ENCODE measurements at regions not wholly inside any gene's neighbourhood (a gene's known extent, or its start where the extent isn't known, plus 50 kb on each side); places are given as distances from the start of the nearest gene placed in this dataset.

- no peak overlapping the region for H3K4me3 ChIP-seq
- no peak overlapping the region for H3K27ac ChIP-seq
- H3K36me3 ChIP-seq: no peaks in the 10 kb centered on the region
- no peak for TF ChIP-seq POLR2A (IDR thresholded peaks at IDR 0.05)
- no peak for TF ChIP-seq CTCF (IDR thresholded peaks at IDR 0.05)
- no peak for TF ChIP-seq EP300 (IDR thresholded peaks at IDR 0.05)
- no peaks in the 10 kb centered on the region for H3K27me3 ChIP-seq
- no peak for DNase-seq
- no peaks in the 10 kb centered on the region for H3K9me3 ChIP-seq
- no peaks in the 10 kb centered on the region for H3K4me1 ChIP-seq (ENCODE audit: insufficient read depth)
- 55 to 62% (median 62%) methylated on average over 4 of the region's 4 CpGs for WGBS, 3 donors
- intact Hi-C loops (cut with DNase I): loop anchor here in 1 of 4 donors (10.0 kb wide), 1 partner anchor 60 kb away; no protein-coding TSS in a partner anchor
Measured at GRCh38 chr15:53274630-53275029, 484.5 kb upstream of the ONECUT1 start.

GRCh38 chr15:53272116-53272515 is 482.0 kb upstream of the ONECUT1 start:
- no peak overlapping the region for H3K27ac ChIP-seq
- no peaks in the 10 kb centered on the region for H3K36me3 ChIP-seq
- no peaks in the 10 kb centered on the region for H3K4me1 ChIP-seq (ENCODE audit: insufficient read depth)
- no peaks in the 10 kb centered on the region for H3K9me3 ChIP-seq
- DNase-seq: no peak
- no peak overlapping the region for H3K4me3 ChIP-seq
- 0% methylated on average over 1 of the region's 1 CpG for WGBS, 3 donors
- TF ChIP-seq EP300 (IDR thresholded peaks at IDR 0.05) (no peak), CTCF (IDR thresholded peaks at IDR 0.05) (no peak), POLR2A (IDR thresholded peaks at IDR 0.05) (no peak)
- intact Hi-C loops (cut with DNase I): loop anchor here in 1 of 4 donors (10.0 kb wide), 1 partner anchor 63 kb away; no protein-coding TSS in a partner anchor
- no peaks in the 10 kb centered on the region for H3K27me3 ChIP-seq

- WGBS, 3 donors: 7 to 13% (median 8%) methylated on average over 2 of the region's 2 CpGs
- Histone ChIP-seq H3K4me3 (no peak overlapping the region), H3K27me3 (no peaks in the 10 kb centered on the region), H3K27ac (no peak overlapping the region), H3K9me3 (no peaks in the 10 kb centered on the region), H3K36me3 (no peaks in the 10 kb centered on the region), H3K4me1 (ENCODE audit: insufficient read depth) (no peaks in the 10 kb centered on the region)
- intact Hi-C loops (cut with DNase I): no loop called here
- no peak for TF ChIP-seq POLR2A (IDR thresholded peaks at IDR 0.05)
- TF ChIP-seq EP300 (IDR thresholded peaks at IDR 0.05): no peak
- TF ChIP-seq CTCF (IDR thresholded peaks at IDR 0.05): no peak
- no peak for DNase-seq
Measured at GRCh38 chr15:53266176-53266575, 476.0 kb upstream of the ONECUT1 start.

GRCh38 chr15:53260647-53261046 is 470.5 kb upstream of the ONECUT1 start:
- H3K4me3 ChIP-seq: no peak overlapping the region
- no peaks in the 10 kb centered on the region for H3K36me3 ChIP-seq
- no peaks in the 10 kb centered on the region for H3K4me1 ChIP-seq (ENCODE audit: insufficient read depth)
- TF ChIP-seq POLR2A (IDR thresholded peaks at IDR 0.05) (no peak), EP300 (IDR thresholded peaks at IDR 0.05) (no peak), CTCF (IDR thresholded peaks at IDR 0.05) (no peak)
- H3K27ac ChIP-seq: no peak overlapping the region
- no peak for DNase-seq
- intact Hi-C loops (cut with DNase I): no loop called here
- WGBS, 3 donors: 68 to 89% (median 69%) methylated on average over 1 of the region's 1 CpG
- no peaks in the 10 kb centered on the region for H3K9me3 ChIP-seq
- H3K27me3 ChIP-seq: no peaks in the 10 kb centered on the region
